ENCODE measurements at regions not wholly inside any gene's neighbourhood (a gene's known extent, or its start where the extent isn't known, plus 50 kb on each side); places are given as distances from the start of the nearest gene placed in this dataset.
"Not testable (repeated sequence)": the region's sequence is repeated elsewhere in the genome, so short reads cannot be mapped to it uniquely, and the experiment has no call there.

DNA sequence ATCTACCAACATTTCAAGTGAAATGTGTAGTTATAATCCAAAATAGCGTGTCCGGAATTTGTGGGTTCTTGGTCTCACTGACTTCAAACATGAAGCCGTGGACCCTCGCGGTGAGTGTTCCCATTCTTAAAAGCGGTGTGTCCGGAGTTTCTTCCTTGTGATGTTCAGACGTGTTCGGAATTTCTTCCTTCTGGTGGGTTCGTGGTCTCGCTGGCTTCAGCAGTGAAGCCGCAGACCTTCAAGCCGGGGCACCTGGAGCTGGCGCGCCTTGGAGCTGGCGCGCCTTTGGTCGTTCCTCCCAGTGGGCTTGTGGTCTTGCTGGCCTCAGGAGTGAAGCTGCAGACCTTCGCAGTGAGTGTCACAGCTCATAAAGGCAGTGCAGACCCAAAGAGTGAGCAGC, 291.5 kb upstream of the EYS start:
- DNase-seq: no peak

DNA sequence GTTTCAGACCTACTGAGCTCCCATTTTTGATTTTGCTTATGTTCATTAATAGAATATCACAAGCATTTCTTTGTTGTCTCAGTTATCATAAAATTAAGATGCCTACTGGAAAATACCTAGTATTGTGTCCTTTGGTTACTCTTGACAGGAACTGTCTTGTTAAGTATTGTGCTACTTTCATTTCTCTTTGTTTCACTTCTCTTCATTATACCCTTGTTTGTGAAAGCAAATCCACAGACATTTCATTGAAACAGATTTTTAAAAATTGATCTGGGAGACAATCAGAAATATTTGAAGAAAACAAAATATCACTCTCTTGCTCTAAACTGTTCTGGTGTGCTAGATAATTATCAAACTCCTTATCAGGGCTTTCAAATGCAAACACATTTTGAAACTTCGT, 290.5 kb upstream of the EYS start:
- no peak for DNase-seq

GRCh38 chr6:65996096-65996495, 289.1 kb upstream of the EYS start:
- no peak for DNase-seq

DNA sequence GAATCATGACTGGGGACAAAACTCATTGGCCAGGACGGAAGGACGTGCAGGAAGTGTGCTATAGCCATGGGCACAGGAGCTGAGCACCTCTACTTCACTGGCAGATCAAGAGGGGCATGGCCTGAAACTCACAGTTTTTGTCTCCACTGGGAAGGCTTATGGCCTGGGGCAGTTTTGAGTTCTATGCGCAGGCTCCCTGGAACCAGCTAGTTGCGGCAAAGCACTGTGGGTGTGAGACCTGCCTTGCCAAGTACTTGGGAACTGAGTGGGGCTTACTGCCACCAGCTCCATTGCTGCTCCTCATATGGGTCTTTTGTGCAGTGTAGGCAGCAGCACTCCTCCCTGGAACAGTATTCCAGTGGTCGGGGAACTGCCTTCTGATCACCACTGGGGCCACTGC, 282.6 kb upstream of the EYS start:
- DNase-seq: no peak

DNA sequence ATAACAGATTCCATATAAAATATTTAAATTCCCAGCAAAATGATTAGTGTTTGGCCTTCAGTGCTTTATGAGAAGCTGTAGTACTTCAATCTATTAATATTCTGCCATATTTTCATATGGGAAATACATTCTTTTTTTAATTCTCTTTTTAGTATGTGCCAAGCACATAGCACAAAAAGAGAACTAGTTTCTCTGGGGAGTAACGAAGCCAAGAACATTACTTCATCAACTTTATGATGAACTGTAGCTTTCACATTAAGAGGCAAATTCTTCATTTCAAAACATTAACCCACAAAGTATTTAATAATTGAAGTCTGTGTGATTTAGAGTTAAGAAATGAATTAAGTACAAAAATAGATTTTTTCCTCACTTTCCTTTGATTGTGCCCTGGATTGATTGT, 281.0 kb upstream of the EYS start:
- DNase-seq: no peak

- no peak for DNase-seq
These were observed 277.1 kb upstream of the EYS start for GRCh38 chr6:65984089-65984488.

DNA sequence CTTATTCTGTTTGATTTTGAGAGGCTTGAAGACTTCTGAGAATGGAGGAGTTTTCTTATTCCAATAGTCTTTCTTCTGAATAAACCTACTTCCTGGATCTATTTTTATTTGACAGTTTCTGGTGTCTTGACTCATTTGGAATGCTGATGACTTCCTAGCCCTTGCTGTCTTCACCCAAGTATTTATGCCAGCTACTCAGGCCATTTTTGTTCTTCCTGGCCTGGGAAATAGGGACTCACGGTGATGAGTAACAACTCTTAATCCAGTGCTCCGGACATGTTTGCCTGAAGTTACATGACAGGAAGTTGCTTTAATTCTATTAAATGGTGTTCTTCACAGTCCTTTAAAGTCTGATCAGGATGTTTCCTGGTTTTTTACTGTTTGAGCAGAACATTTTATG, 272.1 kb upstream of the EYS start:
- no peak for DNase-seq

DNA sequence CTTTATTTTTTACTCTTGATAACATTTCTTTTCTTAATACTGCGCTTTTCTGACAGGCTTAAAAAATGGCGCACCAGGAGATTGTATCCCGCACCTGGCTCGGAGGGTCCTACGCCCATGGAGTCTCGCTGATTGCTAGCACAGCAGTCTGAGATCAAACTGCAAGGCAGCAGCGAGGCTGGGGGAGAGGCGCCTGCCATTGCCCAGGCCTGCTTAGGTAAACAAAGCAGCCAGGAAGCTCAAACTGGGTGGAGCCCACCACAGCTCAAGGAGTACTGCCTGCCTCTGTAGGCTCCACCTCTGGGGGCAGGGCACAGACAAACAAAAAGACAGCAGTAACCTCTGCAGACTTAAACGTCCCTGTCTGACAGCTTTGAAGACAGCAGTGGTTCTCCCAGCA, 264.2 kb upstream of the EYS start:
- DNase-seq: not testable (repeated sequence)

DNA sequence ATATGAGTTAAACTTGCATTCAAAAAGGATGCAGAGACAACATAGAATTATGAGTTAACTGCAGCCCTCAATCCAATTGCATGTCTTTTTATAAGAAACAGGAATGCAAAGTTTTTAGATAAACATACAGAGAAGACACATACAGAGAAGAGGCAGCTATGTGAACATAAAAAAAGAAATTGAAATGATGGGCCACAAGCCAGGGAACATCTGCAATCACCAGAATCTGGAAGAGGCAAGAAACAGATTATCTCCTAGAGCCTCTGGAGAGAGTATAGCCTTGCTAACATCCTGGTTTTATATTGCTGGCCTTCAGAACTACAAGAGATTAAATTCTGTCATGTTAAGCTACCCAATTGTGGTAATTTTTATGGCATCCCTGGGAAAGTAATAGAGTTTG, 257.2 kb upstream of the EYS start:
- DNase-seq: no peak

GRCh38 chr6:65955034-65955433, 248.0 kb upstream of the EYS start:
- DNase-seq: no peak

GRCh38 chr6:65948062-65948461, 241.0 kb upstream of the EYS start:
- no peak for DNase-seq

DNA sequence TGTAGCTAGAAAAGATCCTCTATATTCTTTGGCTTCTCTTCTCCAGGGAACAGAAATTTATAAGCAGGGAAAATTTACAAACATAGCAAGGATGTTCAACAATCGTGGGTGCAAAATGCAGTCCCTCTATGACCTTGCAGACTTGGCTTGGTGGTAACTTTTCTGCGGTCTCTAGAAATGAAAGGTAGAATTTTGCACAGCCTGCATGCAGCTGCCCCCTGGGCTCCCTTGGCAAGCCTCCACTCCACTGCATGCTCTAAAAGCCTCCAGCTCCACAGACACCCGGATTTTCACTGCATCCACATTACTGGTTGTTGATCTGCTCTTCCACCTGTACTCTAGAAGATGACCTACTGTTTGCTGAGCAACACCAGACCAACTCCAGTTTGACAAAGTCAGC, 236.5 kb upstream of the EYS start:
- DNase-seq: no peak

DNA sequence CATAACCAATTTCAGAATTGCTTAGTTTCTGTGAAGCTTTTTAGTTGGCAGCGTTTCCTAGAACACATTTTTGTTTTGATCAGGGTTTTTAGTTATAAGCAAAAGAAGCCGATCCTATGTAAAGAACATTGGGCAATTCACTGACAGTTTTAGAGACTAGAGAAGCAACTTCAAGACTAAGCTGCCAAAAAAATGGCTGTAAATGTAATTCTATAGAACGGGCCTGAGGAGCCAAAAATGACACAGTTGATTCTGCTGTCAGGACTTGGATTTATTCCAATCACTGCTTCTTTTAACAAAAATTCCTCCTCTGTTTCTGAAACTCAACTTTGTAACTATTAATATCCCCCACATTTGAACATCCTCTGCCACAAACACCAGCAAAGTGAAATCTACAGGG, 236.0 kb upstream of the EYS start:
- no peak for DNase-seq

DNA sequence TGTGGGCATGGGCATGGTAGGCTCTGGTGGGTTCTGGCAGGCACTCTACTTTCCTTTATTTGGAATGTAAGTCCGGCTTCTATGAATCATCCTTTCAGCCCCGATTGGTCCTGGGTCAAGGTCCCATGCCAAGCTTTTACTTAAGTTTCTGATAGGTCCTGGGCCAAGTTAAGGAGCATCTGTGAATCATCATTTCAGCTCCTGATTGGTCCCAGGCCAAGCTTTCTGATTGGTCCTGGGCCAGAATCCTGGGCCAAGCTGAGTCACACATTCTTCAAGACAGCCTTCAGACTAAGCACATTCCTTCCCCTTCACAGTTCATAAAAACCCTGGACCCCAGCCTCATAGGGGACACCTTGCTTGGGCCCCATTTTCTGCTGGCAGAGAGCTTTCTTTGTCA, 231.0 kb upstream of the EYS start:
- DNase-seq: no peak

GRCh38 chr6:65935412-65935811, 228.4 kb upstream of the EYS start:
- no peak for DNase-seq

GRCh38 chr6:65933390-65933789, 226.4 kb upstream of the EYS start:
- DNase-seq: no peak

DNA sequence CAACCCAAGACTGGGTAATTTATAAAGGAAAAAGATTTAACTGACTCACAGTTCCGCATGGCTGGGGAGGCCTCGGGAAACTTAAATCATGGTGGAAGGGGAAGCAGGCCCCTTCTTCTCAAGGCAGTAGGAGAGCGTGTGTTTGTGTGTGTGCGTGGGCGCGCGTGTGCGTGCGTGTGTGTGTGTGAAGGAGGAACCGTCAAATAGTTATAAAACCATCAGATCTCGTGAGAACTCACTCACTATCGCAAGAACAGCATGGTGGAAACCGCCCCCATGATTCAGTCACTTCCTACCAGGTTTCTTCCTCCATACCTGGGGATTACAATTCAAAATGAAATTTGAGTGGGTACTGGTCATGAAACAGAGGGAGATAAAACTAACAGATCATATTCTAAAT, 220.1 kb upstream of the EYS start:
- DNase-seq: no peak

GRCh38 chr6:65924411-65924810, 217.4 kb upstream of the EYS start:
- DNase-seq: no peak

- no peak for DNase-seq
These were observed 215.0 kb upstream of the EYS start for GRCh38 chr6:65922049-65922448.

DNA sequence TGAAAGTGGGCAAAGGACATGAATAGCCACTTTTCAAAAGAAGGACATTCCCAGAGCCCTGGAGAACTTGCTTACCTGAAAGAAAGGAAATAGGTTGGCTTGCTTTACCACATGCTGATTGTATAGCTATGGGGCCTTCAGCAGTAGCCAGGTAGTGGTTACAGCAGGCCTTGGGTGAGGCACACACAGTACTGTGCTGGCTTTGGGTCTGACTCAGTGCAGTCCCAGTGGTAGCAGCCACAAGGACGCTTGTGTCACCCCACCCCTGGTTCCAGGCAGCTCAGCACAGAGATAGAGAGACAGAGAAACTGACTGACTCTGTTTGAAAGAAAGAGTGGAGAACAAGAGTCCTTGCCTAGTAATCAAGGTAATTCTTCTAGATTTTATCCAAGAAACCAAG, 201.0 kb upstream of the EYS start:
- no peak for DNase-seq

DNA sequence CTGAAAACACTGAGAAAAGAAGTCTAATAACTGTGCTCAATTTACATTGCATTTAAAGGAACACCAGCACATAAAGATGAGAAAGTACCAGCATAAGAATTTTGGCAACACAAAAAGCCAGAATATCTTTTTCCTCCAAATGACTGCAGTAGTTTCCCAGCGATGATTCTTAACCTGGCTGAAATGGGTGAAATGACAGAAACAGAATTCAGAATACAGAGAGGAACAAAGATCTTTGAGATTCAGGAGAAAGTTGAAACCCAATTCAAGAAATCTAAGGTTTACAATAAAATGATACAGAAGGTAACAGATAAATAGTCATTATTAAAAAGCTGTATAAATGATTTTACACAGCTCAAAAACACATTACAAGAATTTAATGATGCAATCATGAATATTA, 197.0 kb upstream of the EYS start:
- no peak for DNase-seq

GRCh38 chr6:65900928-65901327, 193.9 kb upstream of the EYS start:
- no peak for DNase-seq

DNA sequence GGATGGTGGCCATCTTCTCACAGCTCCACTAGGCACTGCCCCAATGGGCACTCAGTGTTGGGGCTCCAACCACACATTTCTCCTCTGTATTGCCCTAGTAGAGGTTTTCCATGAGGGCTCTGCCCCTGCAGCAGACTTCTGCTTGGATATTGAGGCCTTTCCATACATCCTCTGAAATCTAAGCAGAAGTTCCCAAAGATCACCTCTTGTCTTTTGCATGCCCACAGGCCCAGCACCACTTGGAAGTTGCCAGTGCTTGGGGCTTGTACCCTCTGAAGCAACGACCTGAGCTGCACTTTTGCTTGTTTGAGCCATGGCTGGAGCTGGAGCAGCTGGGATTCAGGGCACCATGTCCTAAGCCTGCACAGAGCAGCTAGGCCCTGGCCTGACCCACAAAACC, 189.1 kb upstream of the EYS start:
- no peak for DNase-seq

- no peak for DNase-seq
These were observed 169.6 kb upstream of the EYS start for GRCh38 chr6:65876668-65877067.

DNA sequence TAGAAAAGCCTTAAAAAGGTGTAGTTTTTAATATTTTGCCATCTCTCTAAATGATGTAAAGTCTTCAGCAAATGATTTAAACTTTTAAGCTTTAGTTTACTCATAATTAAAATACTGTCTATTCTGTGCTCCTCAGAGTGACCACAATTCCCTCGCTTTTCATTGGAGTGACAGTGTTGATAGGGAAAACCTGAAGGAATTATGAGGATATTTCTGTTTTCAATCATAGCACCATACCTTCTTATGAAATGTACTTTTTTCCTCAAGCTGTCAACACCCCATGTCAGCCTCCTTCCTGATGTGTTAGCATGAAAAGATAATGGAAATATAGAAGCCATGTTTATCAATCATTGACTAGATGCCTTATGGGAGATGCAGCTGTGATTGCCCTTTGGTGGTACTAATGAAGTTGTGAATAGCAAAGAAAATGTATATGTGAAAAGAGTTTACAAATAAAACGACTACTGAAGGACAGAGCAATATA, 145.4 kb upstream of the EYS start:
- DNase-seq: no peak

DNA sequence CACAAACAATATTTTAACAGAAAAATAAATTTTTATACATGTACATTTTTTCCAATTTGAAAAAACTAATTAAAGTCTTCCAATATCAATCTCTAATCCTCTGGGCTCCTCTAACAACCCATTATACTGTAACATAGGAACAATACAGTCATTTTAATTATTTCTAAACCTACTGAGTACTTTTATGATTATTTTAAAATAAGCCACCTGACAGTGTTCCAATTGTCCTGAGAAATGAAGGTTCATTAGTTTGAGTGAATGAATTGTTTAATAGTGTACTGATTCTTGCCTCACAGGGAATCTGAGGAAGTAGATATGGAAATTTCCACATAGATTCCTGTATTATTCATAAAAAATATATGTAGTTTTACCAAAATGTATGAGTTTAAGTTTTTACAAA, 123.1 kb upstream of the EYS start:
- DNase-seq: no peak
